GM12892 (cell line): ENCODE measurements at regions not wholly inside any gene's neighbourhood (a gene's known extent, or its start where the extent isn't known, plus 50 kb on each side); places are given as distances from the start of the nearest gene placed in this dataset.

Experiments used
- DNase-seq: peaks from one replicate; pipeline ENCODE4 v3.0.0; 2011; ENCODE audit not compliant: insufficient read length
- FAIRE-seq: peaks from 2 replicates; lab custom pipeline; 2011; peaks lifted over from hg19 to GRCh38; lab: Jason Lieb, UNC
- POLR2A ChIP-seq: IDR thresholded peaks from 2 replicates; pipeline ENCODE4 v1.6.1; 2011; ENCODE audit warnings: low read depth, low read length, control low read depth
- POLR2AphosphoS5 ChIP-seq: IDR thresholded peaks from 2 replicates; pipeline ENCODE4 v1.6.1; 2011; ENCODE audit warnings: low read depth, low read length, control low read depth
- TAF1 ChIP-seq: IDR thresholded peaks from 2 replicates; pipeline ENCODE4 v1.6.1; 2011; ENCODE audit warnings: low read depth, mild to moderate bottlenecking, control low read depth, low read length, borderline replicate concordance

GRCh38 chr1:4019147-4019521 lies 119.1 kb upstream of the C1orf174 start:
- TF ChIP-seq POLR2AphosphoS5 (no peak), POLR2A (no peak), TAF1 (no peak)
- DNase-seq (no peak), FAIRE-seq (no peak)

GRCh38 chr1:4019606-4020331 lies 119.7 kb upstream of the C1orf174 start:
- TF ChIP-seq POLR2A (no peak), TAF1 (no peak), POLR2AphosphoS5 (no peak)
- FAIRE-seq (no peak), DNase-seq (no peak)

- DNase-seq: no peak
- no peak for FAIRE-seq
- TF ChIP-seq POLR2A: no peak
- TF ChIP-seq POLR2AphosphoS5: no peak
- no peak for TF ChIP-seq TAF1
Measured at GRCh38 chr1:4020449-4020848, 120.4 kb upstream of the C1orf174 start.

GRCh38 chr1:4021136-4021973 lies 121.3 kb upstream of the C1orf174 start:
- FAIRE-seq: no peak
- DNase-seq: no peak
- TF ChIP-seq POLR2A: no peak
- no peak for TF ChIP-seq TAF1
- TF ChIP-seq POLR2AphosphoS5: no peak

- no peak for FAIRE-seq
- TF ChIP-seq TAF1: no peak
- TF ChIP-seq POLR2A: no peak
- TF ChIP-seq POLR2AphosphoS5: no peak
Measured at GRCh38 chr1:4021974-4022268, 121.8 kb upstream of the C1orf174 start.

GRCh38 chr1:4022715-4023114 lies 122.6 kb upstream of the C1orf174 start:
- no peak for TF ChIP-seq TAF1
- TF ChIP-seq POLR2A: no peak
- TF ChIP-seq POLR2AphosphoS5: no peak
- FAIRE-seq: no peak
- DNase-seq: no peak

More at GRCh38 chr1:4021974-4022268, 121.8 kb upstream of the C1orf174 start:
- DNase-seq: no peak

GRCh38 chr1:4023678-4024077 lies 123.6 kb upstream of the C1orf174 start:
- FAIRE-seq (no peak), DNase-seq (no peak)
- TF ChIP-seq POLR2AphosphoS5 (no peak), POLR2A (no peak)

GRCh38 chr1:4024811-4025210 lies 124.7 kb upstream of the C1orf174 start:
- no peak for DNase-seq
- TF ChIP-seq POLR2AphosphoS5: no peak
- TF ChIP-seq POLR2A: no peak
- TF ChIP-seq TAF1: no peak
- no peak for FAIRE-seq

GRCh38 chr1:4025752-4026151 lies 125.7 kb upstream of the C1orf174 start:
- TF ChIP-seq POLR2AphosphoS5: no peak
- no peak for TF ChIP-seq TAF1
- no peak for TF ChIP-seq POLR2A
- DNase-seq (no peak), FAIRE-seq (no peak)

GRCh38 chr1:4027008-4027407 lies 126.9 kb upstream of the C1orf174 start:
- FAIRE-seq (no peak), DNase-seq (no peak)
- no peak for TF ChIP-seq POLR2AphosphoS5
- TF ChIP-seq POLR2A: no peak
- TF ChIP-seq TAF1: no peak

GRCh38 chr1:4027492-4028138 lies 127.5 kb upstream of the C1orf174 start:
- TF ChIP-seq TAF1 (no peak), POLR2A (no peak), POLR2AphosphoS5 (no peak)
- DNase-seq (peak; percentile 64), FAIRE-seq (no peak)
